GM19397 (cell line): ENCODE measurements at regions not wholly inside any gene's neighbourhood (a gene's known extent, or its start where the extent isn't known, plus 50 kb on each side); places are given as distances from the start of the nearest gene placed in this dataset.

Experiments
- ATAC-seq: cut with Tn5 transposase; IDR thresholded peaks from one replicate; pipeline ENCODE4 v1.9.1; 2021; ENCODE audit warnings: mild to moderate bottlenecking, moderate library complexity; ENCODE audit not compliant: unreplicated experiment

GRCh38 chr11:80255021-80255420, 814.2 kb upstream of the TENM4 start:
- no peak for ATAC-seq

- ATAC-seq: no peak
Measured at GRCh38 chr11:80241766-80242165, 800.9 kb upstream of the TENM4 start.

GRCh38 chr11:80240245-80240644, 799.4 kb upstream of the TENM4 start:
- ATAC-seq: no peak

DNA sequence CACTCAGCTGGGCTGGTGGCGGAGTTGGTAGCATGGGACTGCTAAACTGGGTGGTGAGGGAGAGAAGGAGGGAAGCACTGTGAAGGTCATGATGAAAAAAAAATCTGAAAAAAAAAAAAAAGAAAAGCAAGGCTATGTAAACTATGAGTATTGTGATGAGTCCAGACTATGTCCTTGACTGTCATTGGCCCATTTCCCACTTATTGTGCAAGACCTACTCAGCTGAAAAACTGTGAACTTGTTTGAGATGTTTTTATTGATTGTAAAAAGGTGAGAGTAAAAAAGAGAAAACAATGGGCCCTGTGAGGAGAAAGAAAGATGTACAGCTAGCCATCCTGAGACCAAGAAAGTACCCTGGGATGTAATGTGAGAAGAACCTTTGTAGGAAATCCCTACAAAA, 798.4 kb upstream of the TENM4 start:
- no peak for ATAC-seq

GRCh38 chr11:80227915-80228314, 787.1 kb upstream of the TENM4 start:
- no peak for ATAC-seq

DNA sequence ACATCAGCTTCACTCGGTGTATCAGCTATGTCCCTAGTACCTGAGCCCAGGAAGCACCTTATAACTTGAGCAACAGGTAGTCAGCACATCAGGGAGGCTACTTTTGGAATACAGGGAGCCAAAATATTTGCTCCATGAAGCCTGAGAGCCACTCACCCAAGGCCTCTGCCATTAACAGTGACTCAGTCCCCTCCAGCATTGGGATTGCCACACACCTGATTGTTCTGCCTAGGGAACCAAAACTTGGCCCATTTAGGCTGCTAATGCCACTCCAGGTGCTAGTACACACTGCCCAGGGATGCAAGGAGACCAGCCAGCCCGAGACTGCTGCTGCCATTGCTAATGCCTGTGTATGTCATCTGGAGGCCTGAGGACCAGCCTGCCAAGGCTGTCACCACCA, 773.6 kb upstream of the TENM4 start:
- ATAC-seq: no peak

- no peak for ATAC-seq
Measured at GRCh38 chr11:80211673-80212072, 770.8 kb upstream of the TENM4 start.

- ATAC-seq: no peak
Measured at GRCh38 chr11:80204021-80204420, 763.2 kb upstream of the TENM4 start.

DNA sequence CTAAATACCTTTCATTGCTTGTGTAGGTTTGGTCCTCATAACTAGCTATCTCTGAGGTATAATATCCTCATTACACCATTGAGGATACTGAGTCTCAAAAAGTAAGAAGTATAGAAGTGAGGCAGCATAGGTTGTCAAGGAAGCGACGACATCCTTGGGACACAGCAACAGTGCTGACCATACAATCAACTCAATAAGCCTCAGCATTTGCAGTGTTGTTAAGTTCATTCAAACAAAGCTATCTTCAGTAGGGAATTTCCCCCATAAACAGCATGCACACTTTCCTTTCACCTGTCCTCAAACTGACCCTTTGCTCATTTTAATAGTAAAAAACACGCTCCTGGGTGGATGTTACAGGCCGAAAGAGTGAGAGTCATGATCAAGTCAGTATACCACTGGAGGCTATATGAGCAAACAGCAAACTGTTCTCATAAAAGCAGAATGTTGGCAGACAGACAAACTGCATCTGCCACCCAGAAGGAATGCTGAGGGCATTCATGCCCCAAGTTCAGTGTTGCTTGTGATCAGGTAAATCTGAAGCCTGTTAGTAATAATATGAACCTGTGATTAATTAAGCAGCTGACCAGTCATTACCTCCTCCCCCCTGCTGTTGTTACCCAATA, 756.2 kb upstream of the TENM4 start:
- ATAC-seq: no peak

- ATAC-seq: no peak
Measured at GRCh38 chr11:80196041-80196440, 755.2 kb upstream of the TENM4 start.

GRCh38 chr11:80194625-80195024, 753.8 kb upstream of the TENM4 start:
- no peak for ATAC-seq

- ATAC-seq: no peak
Measured at GRCh38 chr11:80194016-80194415, 753.2 kb upstream of the TENM4 start.

GRCh38 chr11:80188076-80188627, 747.3 kb upstream of the TENM4 start:
- no peak for ATAC-seq

DNA sequence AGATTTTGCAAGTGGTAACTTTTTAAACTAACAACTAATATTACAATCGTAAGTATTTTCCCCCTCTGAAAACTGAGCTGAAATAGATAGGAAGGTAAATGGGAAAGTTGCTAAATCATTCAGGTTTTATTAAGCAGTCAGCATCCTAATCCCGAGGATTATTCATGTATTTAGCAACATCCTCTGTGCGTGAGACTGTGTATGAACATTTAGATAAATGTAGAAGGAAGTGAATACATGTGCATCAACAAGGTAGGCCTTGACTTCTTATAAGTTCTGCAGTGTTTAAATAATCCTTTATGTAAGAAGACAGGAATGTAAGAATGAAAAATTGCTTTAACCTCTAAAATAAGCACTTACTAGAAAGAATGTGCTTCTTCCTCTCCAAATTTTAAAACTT, 745.9 kb upstream of the TENM4 start:
- ATAC-seq: no peak

DNA sequence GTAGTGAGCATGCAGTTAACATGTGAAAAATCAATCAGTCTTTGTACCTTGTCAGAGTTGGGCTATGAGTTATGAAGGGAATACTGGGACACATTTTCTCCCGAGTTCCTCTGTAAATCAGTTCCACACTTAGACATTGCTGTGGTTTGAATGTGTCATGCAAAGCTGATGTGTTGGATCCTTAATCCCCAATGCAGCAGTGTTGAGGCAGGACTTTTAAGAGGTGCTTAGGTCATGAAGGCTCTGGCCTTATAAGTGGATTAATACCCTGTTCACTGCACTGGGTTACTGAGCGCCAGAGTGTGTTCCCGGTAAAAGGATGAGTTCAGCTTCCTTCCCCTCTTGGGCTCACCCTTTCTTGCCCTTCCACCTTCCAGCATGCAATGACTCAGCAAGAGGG, 742.1 kb upstream of the TENM4 start:
- ATAC-seq: no peak

- ATAC-seq: no peak
Measured at GRCh38 chr11:80173371-80174136, 732.7 kb upstream of the TENM4 start.

DNA sequence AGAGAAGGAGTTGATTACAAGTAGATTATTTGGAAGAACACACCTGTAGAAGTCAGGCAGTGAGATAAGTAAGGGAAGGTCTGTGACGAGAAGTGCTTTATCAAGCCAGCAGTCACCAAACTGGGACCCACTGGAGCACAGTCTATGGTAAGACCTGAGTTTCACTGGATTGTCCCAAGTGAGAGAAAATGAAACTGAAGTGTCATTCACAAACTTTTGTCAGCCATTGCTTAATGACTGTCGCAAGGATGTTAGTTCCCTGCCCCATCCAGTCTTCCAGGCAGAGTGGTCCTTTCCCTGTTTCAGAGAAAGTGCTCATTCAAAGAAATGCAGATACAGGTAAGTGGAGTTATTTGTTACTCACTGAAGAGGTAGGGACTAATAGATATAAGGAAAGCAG, 728.0 kb upstream of the TENM4 start:
- no peak for ATAC-seq

GRCh38 chr11:80167766-80168165, 726.9 kb upstream of the TENM4 start:
- no peak for ATAC-seq

DNA sequence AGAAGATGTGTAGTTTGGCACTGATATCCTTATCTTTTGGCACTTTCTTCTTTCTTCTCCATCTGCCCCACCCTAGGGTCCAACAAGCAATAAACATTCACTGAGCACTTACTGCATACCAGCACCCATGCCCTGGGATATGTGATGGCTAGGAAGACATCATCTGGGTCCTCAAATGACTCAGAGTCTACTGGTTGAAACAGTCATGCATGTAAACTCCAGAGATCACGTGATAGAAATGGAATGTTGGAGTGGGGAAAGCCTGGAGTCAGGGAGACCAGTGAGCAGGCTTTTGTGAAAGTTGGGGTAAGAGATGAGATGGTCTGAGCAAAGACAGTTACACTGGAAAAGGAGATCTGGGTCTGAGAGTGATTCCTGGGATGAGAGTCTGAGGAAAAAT, 724.9 kb upstream of the TENM4 start:
- no peak for ATAC-seq

DNA sequence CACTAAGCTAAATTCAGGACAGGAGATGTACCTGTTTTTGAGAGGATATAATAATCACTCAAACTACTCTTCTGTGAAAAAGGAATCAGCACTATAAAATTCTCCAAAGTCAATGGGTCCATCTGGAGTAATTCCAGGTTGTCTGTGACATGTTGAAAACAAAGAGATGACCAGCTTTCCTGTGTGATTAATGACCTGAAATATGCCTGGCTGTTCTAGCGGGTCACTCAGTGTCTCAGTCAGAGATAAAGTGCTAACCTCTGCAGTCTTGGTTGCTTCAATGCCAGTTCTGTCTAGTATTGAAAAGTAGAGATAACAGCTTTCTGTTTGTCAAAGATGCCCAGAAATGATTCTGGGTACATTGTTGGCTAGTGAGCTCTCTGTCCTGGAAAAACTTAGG, 722.6 kb upstream of the TENM4 start:
- no peak for ATAC-seq

- no peak for ATAC-seq
Measured at GRCh38 chr11:80163011-80163410, 722.2 kb upstream of the TENM4 start.

DNA sequence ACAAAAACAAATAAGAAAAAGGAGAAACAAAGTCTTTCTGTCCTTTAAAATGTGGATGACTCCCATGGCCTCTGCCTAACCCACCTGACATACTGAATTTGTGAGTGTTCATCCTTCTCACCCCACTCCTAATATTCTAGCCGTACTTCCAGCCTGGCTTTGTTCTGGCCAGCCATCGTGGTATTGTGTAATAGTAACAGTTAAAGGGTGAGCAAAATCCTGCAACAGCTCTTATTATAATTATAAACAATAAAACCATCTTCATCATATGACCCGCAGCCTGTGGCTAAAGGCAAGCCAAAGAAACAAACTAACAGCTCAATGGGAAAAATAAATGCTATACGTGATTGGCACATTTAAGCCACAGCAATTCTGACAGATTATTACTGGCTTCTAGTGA, 721.6 kb upstream of the TENM4 start:
- no peak for ATAC-seq
